IgD-negative memory B cell (primary cell): ENCODE measurements at regions not wholly inside any gene's neighbourhood (a gene's known extent, or its start where the extent isn't known, plus 50 kb on each side); places are given as distances from the start of the nearest gene placed in this dataset.
"Not testable (repeated sequence)": the region's sequence is repeated elsewhere in the genome, so short reads cannot be mapped to it uniquely, and the experiment has no call there.

ENCODE experiments used
- H3K27ac Mint-ChIP-seq, 3 donors: one replicate each; pipeline ENCODE4 v1.8.0; 2020 to 2022; ENCODE audit warnings: mild to moderate bottlenecking in 3 of 3, mixed read lengths in 3 of 3, moderate library complexity in 1 of 3
- H3K27me3 Mint-ChIP-seq: one replicate; pipeline ENCODE4 v1.8.0; 2021; ENCODE audit warnings: mixed read lengths
- H3K36me3 Mint-ChIP-seq: one replicate; pipeline ENCODE4 v1.8.0; 2020; ENCODE audit warnings: mild to moderate bottlenecking, mixed read lengths
- H3K4me1 Mint-ChIP-seq, 3 donors: one replicate each; pipeline ENCODE4 v1.8.0; 2020 to 2022; ENCODE audit warnings: mixed read lengths in 3 of 3, mild to moderate bottlenecking in 1 of 3
- H3K4me3 Mint-ChIP-seq, 4 donors: one replicate each; pipeline ENCODE4 v1.8.0; 2020 to 2022; ENCODE audit warnings: mild to moderate bottlenecking in 4 of 4, mixed read lengths in 4 of 4, moderate library complexity in 3 of 4
- H3K9me3 Mint-ChIP-seq, 3 donors: one replicate each; pipeline ENCODE4 v1.8.0; 2020 to 2021; ENCODE audit warnings: mixed read lengths in 3 of 3, mild to moderate bottlenecking in 1 of 3

- H3K27me3 Mint-ChIP-seq = no peaks in the 10 kb centered on the region
- H3K36me3 Mint-ChIP-seq = no peaks in the 10 kb centered on the region
- peaks cover 0 to 3% (median under 1%) of the 10 kb centered on the region in 3 donors for H3K4me1 Mint-ChIP-seq
- no peak overlapping the region for H3K27ac Mint-ChIP-seq
- no peaks in the 10 kb centered on the region for H3K9me3 Mint-ChIP-seq
- H3K4me3 Mint-ChIP-seq = no peak overlapping the region
These were observed 168.4 kb downstream of the FASLG start for GRCh38 chr1:172827301-172827700.

DNA sequence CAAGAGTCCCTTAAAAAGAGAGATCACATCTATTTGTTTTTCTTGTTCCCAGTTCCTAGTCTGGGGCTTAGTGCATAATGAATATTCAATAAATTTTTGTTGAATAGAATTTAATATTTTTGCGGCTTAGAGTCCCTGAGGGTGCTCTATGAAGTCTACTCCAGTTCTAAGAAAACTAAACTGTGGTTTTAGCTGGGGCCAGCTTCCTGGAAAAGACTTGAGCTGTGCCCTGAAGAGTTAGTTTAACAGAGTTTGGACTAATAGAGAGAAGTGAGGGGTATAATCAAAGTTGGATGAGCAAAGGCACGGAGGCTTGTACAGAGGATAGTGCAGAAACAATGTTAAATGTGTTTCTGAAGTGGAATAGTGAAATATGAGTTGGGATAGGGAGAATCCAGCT lies 168.9 kb downstream of the FASLG start:
- Mint-ChIP-seq H3K27me3 (no peaks in the 10 kb centered on the region), H3K36me3 (no peaks in the 10 kb centered on the region), H3K4me3 (no peak overlapping the region), H3K9me3 (no peaks in the 10 kb centered on the region), H3K27ac (no peak overlapping the region), H3K4me1 (peaks cover 3 to 6% (median 5%) of the 10 kb centered on the region in 3 donors)

- Mint-ChIP-seq H3K9me3 (no peaks in the 10 kb centered on the region), H3K27ac (no peak overlapping the region), H3K4me3 (no peak overlapping the region), H3K27me3 (peaks cover 2% of the 10 kb centered on the region), H3K4me1 (peaks cover 3 to 6% (median 5%) of the 10 kb centered on the region in 3 donors), H3K36me3 (no peaks in the 10 kb centered on the region)
These were observed 173.3 kb downstream of the FASLG start for GRCh38 chr1:172832006-172832725.

- H3K36me3 Mint-ChIP-seq = no peaks in the 10 kb centered on the region
- H3K27me3 Mint-ChIP-seq = peaks cover 2% of the 10 kb centered on the region
- no peak overlapping the region for H3K27ac Mint-ChIP-seq
- H3K4me1 Mint-ChIP-seq = peaks cover 3 to 11% (median 5%) of the 10 kb centered on the region in 3 donors
- no peaks in the 10 kb centered on the region for H3K9me3 Mint-ChIP-seq
- H3K4me3 Mint-ChIP-seq = no peak overlapping the region
These were observed 175.1 kb downstream of the FASLG start for GRCh38 chr1:172833954-172834353.

GRCh38 chr1:172834609-172835008 lies 175.7 kb downstream of the FASLG start:
- H3K36me3 Mint-ChIP-seq = no peaks in the 10 kb centered on the region
- H3K27me3 Mint-ChIP-seq = peaks cover 2% of the 10 kb centered on the region
- no peaks in the 10 kb centered on the region for H3K9me3 Mint-ChIP-seq
- no peak overlapping the region for H3K27ac Mint-ChIP-seq
- H3K4me3 Mint-ChIP-seq = no peak overlapping the region
- peaks cover 3 to 11% (median 5%) of the 10 kb centered on the region in 3 donors for H3K4me1 Mint-ChIP-seq

DNA sequence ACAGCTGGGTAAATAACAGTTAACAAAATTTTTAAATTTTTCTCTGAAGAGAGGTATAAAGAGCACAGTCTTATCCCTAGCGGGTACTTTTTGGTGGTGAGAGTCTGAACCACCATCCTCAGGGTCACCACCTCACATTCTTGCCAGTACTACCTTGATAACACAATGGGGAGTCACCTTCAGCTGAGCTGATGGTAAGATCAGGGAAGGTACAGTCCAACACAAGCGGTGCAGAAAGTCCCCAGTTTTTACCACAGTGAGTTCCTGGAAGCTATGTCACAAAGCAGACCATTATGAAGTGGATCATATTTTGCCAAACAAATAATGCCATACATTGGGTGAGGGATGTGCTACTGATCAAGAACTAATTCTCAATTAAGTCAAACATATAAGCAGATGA lies 176.9 kb downstream of the FASLG start:
- Mint-ChIP-seq H3K36me3 (no peaks in the 10 kb centered on the region), H3K27me3 (peaks cover 2% of the 10 kb centered on the region), H3K27ac (no peak overlapping the region), H3K4me1 (peaks cover 3 to 11% (median 5%) of the 10 kb centered on the region in 3 donors), H3K4me3 (no peak overlapping the region), H3K9me3 (no peaks in the 10 kb centered on the region)

DNA sequence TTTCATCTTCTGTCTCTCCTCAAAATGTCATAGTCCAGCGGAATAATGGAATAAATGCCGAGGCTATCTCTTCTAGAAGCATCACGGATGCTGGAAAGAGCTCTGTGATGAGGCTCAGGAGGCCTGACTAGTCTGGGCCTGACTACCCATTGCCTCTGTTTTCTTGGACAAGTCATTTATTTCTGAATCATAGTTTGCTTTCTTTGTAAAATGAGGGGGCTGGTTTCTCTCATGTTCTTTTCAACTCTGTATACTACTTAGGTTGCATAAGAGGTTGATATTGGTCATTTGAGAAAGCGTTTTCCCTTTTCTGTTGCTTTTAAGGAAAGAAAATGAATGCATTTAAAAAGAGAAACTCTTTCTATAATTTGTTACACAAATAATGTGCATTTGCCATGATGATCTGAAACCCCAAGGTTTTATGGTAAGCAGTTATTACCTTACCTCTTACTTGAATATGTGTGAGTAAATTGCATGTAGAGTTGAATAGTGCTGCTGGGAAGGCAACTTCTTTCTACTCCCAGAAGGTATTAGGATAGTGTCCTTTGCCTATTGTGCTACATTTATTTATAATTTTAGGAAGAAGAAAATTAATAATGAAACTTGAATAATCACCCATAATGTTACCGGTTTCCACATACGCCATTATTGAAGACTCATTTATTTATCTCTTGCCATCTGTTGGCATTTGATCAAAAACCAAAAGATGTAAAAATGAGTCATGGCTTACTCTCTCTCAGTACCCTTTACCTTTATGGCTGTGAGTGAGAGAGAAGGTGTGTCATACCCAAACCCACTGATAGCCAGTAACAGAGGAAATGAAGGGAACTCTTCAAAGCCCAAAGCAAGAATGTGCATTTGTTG lies 179.1 kb downstream of the FASLG start:
- no peak overlapping the region for H3K27ac Mint-ChIP-seq
- no peaks in the 10 kb centered on the region for H3K36me3 Mint-ChIP-seq
- H3K4me1 Mint-ChIP-seq = peaks cover 0 to 5% (median 0%) of the 10 kb centered on the region in 3 donors
- H3K27me3 Mint-ChIP-seq = peaks cover 4% of the 10 kb centered on the region
- H3K4me3 Mint-ChIP-seq = no peak overlapping the region
- no peaks in the 10 kb centered on the region for H3K9me3 Mint-ChIP-seq

DNA sequence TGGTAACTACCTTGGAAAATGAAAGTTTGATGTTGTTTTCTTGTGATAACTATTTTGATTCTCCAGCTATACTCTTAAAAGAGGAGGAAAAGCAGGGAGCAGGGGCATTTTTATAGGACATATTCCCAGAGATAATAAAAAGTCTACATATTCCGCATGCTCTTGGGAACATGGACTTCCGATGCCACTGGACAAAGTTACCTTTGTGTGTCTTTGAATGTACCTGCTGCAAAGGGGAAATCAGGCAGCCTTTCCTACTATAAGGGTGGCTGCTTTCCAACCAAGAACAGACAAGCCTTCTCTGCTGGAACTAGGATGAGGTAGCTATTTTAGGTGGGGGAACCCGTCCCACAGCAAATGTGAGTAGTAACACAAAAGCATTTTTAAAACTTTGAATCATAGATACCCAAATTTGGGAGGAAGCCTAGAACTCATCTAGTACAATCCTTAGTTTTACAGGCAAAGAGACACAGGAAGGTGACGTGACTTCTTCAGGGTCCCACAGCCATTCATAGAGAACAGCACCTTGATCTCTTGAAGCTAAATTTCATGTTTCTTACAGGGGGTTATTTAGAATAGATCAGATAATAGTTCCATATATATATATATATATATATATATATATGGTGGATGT lies 179.9 kb downstream of the FASLG start:
- H3K4me3 Mint-ChIP-seq = no peak overlapping the region
- peaks cover 0 to 5% (median 0%) of the 10 kb centered on the region in 3 donors for H3K4me1 Mint-ChIP-seq
- peaks cover 4% of the 10 kb centered on the region for H3K27me3 Mint-ChIP-seq
- no peaks in the 10 kb centered on the region for H3K9me3 Mint-ChIP-seq
- H3K36me3 Mint-ChIP-seq = no peaks in the 10 kb centered on the region
- H3K27ac Mint-ChIP-seq = no peak overlapping the region

DNA sequence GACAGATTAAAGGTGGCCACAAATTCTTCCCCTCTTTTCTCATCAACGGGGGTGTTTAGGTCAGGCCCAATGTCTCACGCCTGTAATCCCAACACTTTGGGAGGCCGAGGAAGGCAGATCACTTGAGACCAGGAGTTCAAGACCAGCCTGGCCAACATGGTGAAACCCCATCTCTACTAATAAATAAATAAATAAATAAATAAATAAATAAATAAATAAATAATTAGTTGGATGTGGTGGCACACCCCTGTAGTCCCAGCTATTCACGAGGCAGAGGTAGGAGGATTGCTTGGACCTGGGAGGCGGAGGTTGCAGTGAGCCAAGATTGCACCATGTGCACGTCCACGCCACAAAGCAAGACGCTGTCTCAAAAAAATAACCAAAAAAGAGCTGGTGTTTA lies 180.7 kb downstream of the FASLG start:
- not testable (repeated sequence) for H3K36me3 Mint-ChIP-seq, H3K4me3 Mint-ChIP-seq, H3K9me3 Mint-ChIP-seq, H3K27ac Mint-ChIP-seq, H3K27me3 Mint-ChIP-seq, H3K4me1 Mint-ChIP-seq

DNA sequence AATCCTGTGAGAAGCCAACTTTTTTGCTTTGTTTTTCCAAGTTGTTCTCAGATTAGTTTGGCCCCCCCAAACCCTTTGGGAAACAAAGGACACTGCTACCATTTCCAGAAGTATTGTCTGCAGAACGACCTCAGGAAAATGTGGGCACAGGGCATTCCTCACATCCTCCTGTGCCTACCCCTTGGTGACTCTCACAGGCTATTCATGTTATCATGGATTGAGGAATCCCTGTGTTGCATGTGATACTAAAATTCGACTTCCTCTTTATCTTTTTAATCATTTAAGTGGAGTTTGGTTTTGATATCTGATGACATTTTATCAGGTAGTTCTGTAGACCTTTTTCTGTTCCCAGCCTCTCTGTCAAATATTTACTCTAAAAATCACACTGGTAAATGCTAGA lies 184.5 kb downstream of the FASLG start:
- Mint-ChIP-seq H3K36me3 (no peaks in the 10 kb centered on the region), H3K9me3 (no peaks in the 10 kb centered on the region), H3K4me1 (peaks cover 0 to 8% (median 2%) of the 10 kb centered on the region in 3 donors), H3K4me3 (no peak overlapping the region), H3K27ac (no peak overlapping the region), H3K27me3 (peaks cover 2% of the 10 kb centered on the region)

DNA sequence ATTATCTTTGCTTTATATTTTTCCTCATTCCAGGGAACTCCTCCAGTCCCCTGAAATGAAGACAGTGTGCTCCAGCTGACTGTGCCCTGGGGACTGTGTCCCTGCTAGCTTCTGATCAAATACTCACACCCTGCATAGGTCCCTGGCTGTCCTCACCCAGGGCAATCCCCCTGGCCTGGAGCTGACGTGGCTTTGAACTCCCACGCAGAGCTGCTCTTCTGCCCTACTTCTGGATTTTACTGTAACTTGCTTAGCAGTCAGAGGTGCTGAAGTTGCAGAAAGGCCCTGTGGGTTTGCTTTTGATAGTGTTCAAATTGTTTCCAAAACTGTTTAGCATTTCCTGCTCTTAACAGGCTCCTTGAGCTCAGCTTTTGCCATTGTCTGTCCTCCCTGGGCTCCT lies 186.5 kb downstream of the FASLG start:
- H3K4me3 Mint-ChIP-seq = no peak overlapping the region

DNA sequence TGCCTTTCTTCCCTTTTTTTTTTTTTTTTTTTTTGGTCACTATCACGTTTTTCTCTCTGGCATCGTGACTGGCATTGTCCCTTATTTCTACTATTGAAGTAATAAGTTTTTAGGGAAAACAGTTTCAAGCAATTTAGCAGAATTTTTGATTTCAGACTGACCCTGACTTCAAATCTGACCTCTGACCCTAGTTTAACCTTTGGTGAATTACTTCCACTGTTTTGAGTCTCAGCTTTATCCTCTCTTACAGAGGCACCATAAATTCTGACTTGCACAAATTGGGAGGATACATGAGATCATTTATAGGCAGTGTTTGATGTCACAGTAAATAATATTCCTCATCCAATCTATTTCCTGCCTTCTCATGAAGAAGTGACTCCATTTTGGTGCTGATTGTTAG lies 187.0 kb downstream of the FASLG start:
- H3K4me3 Mint-ChIP-seq = no peak overlapping the region

More for the DNA sequence above, 186.5 kb downstream of the FASLG start:
- Mint-ChIP-seq H3K27ac (no peak overlapping the region), H3K4me1 (peaks cover 0 to 3% (median 2%) of the 10 kb centered on the region in 3 donors), H3K9me3 (no peaks in the 10 kb centered on the region), H3K27me3 (peaks cover 2% of the 10 kb centered on the region), H3K36me3 (no peaks in the 10 kb centered on the region)

GRCh38 chr1:172847814-172848213 lies 188.9 kb downstream of the FASLG start:
- H3K36me3 Mint-ChIP-seq, H3K4me3 Mint-ChIP-seq, H3K4me1 Mint-ChIP-seq, H3K9me3 Mint-ChIP-seq, H3K27ac Mint-ChIP-seq, H3K27me3 Mint-ChIP-seq: not testable (repeated sequence)

More for the DNA sequence above, 187.0 kb downstream of the FASLG start:
- peaks cover 2% of the 10 kb centered on the region for H3K27me3 Mint-ChIP-seq
- H3K9me3 Mint-ChIP-seq = no peaks in the 10 kb centered on the region
- H3K27ac Mint-ChIP-seq = no peak overlapping the region
- H3K36me3 Mint-ChIP-seq = no peaks in the 10 kb centered on the region
- peaks cover 0 to 3% (median 2%) of the 10 kb centered on the region in 3 donors for H3K4me1 Mint-ChIP-seq

- H3K27me3 Mint-ChIP-seq = peaks cover 1% of the 10 kb centered on the region
- peaks cover 0 to 5% (median 3%) of the 10 kb centered on the region in 3 donors for H3K9me3 Mint-ChIP-seq
- peaks cover 2% of the 10 kb centered on the region for H3K36me3 Mint-ChIP-seq
- H3K4me3 Mint-ChIP-seq = no peak overlapping the region
- no peak overlapping the region for H3K27ac Mint-ChIP-seq
- peaks cover 0 to 3% (median 0%) of the 10 kb centered on the region in 3 donors for H3K4me1 Mint-ChIP-seq
These were observed 190.8 kb downstream of the FASLG start for GRCh38 chr1:172849653-172850052.

DNA sequence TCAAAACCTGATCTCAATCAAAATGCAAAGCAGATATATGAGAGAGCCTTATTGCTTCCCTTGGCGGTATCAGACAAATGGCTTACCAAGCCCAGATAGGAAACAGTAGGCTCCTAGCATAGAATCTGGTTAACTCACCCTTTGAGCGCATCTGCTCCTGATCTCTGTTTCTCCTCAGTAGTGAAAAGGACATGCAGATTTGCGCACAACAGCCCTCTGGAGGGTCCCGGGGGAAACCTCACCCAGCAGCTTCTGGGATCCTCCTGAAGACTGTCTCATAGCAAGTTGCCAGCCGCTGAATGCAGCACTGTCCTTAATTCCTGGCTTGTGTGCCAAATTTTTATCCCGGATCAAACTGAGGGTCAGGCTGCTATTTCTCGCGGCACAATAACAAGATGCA lies 192.2 kb downstream of the FASLG start:
- H3K4me1 Mint-ChIP-seq = peaks cover 0 to 1% (median 0%) of the 10 kb centered on the region in 3 donors
- no peak overlapping the region for H3K4me3 Mint-ChIP-seq
- H3K27ac Mint-ChIP-seq = no peak overlapping the region
- peaks cover 0 to 10% (median 3%) of the 10 kb centered on the region in 3 donors for H3K9me3 Mint-ChIP-seq
- peaks cover 3% of the 10 kb centered on the region for H3K27me3 Mint-ChIP-seq
- peaks cover 2% of the 10 kb centered on the region for H3K36me3 Mint-ChIP-seq
